H1 (cell line): ENCODE measurements at regions not wholly inside any gene's neighbourhood (a gene's known extent, or its start where the extent isn't known, plus 50 kb on each side); places are given as distances from the start of the nearest gene placed in this dataset.

Source experiments
- CTCF ChIA-PET: fragments of 300-600 bp; sonication (Branson Sonifier 250); formaldehyde crosslinking; loops from one replicate; lab custom pipeline; 2021; ENCODE audit not compliant: partially characterized antibody; lab: Charles Lee
- POLR2A ChIA-PET: fragments of 300-600 bp; sonication (Branson Sonifier 250); formaldehyde crosslinking; loops from one replicate; lab custom pipeline; 2021; ENCODE audit warnings: inconsistent platforms; ENCODE audit not compliant: partially characterized antibody; lab: Charles Lee
- DNase-seq, 2 experiments: peaks; one replicate each; pipeline versions ENCODE4 v3.0.0 to v3.0.0-alpha.2; 2010 to 2022; ENCODE audit warnings: low spot score in 2 of 2, low read depth in 1 of 2, mixed read lengths in 1 of 2
- FAIRE-seq: peaks from 2 replicates; lab custom pipeline; 2011; peaks lifted over from hg19 to GRCh38; lab: Jason Lieb, UNC
- H2AFZ ChIP-seq: 2 replicates; pipeline ENCODE4 v1.8.1; 2012; ENCODE audit warnings: low read length, inconsistent platforms
- H2AK5ac ChIP-seq: 2 replicates; pipeline ENCODE4 v1.6.1; 2013; ENCODE audit warnings: low read depth, low read length
- H2BK120ac ChIP-seq: replicated peaks from 2 replicates; pipeline ENCODE3; 2013; ENCODE audit warnings: low read depth, low read length, inconsistent platforms
- H2BK12ac ChIP-seq: 2 replicates; pipeline ENCODE4 v1.6.1; 2013; ENCODE audit warnings: low read depth, low read length
- H2BK15ac ChIP-seq: 2 replicates; pipeline ENCODE4 v1.6.1; 2013; ENCODE audit warnings: low read length
- H2BK20ac ChIP-seq: 2 replicates; pipeline ENCODE4 v1.6.1; 2013; ENCODE audit warnings: low read length
- H2BK5ac ChIP-seq: 2 replicates; pipeline ENCODE4 v1.6.1; 2013; ENCODE audit warnings: low read depth, low read length
- H3K14ac ChIP-seq: 2 replicates; pipeline ENCODE4 v1.6.1; 2013; ENCODE audit warnings: inconsistent platforms; ENCODE audit not compliant: insufficient read length
- H3K18ac ChIP-seq: 2 replicates; pipeline ENCODE4 v1.6.1; 2013; ENCODE audit warnings: low read length; ENCODE audit errors: extremely low read depth
- H3K23ac ChIP-seq: 2 replicates; pipeline ENCODE4 v1.6.1; 2013; ENCODE audit warnings: inconsistent platforms; ENCODE audit not compliant: insufficient read length
- H3K23me2 ChIP-seq: 2 replicates; pipeline ENCODE4 v1.6.1; 2013; ENCODE audit warnings: low read depth, low read length
- H3K27ac ChIP-seq: 2 replicates; pipeline ENCODE4 v1.6.1; 2011; ENCODE audit warnings: low read depth, low read length, inconsistent platforms
- H3K27me3 ChIP-seq, 4 experiments: replicated peaks in 1 of 4; 1 replicate in 1 of 4; 2 replicates in 3 of 4; pipeline versions ENCODE4 v1.6.1 to v1.8.1; 2011 to 2013; ENCODE audit warnings: low read length in 3 of 4, mild to moderate bottlenecking in 3 of 4, inconsistent platforms in 2 of 4, mixed read lengths in 2 of 4, moderate library complexity in 1 of 4; ENCODE audit not compliant: control insufficient read depth in 3 of 4, insufficient read depth in 3 of 4; ENCODE audit errors: extremely low read depth in 1 of 4
- H3K36me3 ChIP-seq, 4 experiments: 2 replicates each; pipeline versions ENCODE4 v1.6.1 to v1.8.1; 2011 to 2013; ENCODE audit warnings: mild to moderate bottlenecking in 4 of 4, low read length in 3 of 4, moderate library complexity in 2 of 4, control low read depth in 1 of 4, inconsistent platforms in 1 of 4; ENCODE audit not compliant: insufficient read depth in 4 of 4, control insufficient read depth in 2 of 4
- H3K4ac ChIP-seq: replicated peaks from 2 replicates; pipeline ENCODE3; 2013; ENCODE audit warnings: low read length, low read depth, mixed read lengths, inconsistent platforms; ENCODE audit not compliant: insufficient read length
- H3K4me1 ChIP-seq, 4 experiments: replicated peaks in 1 of 4; 1 replicate in 1 of 4; 2 replicates in 3 of 4; pipeline versions ENCODE4 v1.6.1 to v1.8.1; 2011 to 2013; ENCODE audit warnings: low read length in 3 of 4, inconsistent platforms in 2 of 4, mixed read lengths in 1 of 4; ENCODE audit not compliant: insufficient read depth in 4 of 4, control insufficient read depth in 3 of 4
- H3K4me2 ChIP-seq, 2 experiments: 2 replicates each; pipeline versions ENCODE4 v1.6.1 to v1.8.1; 2011 to 2013; ENCODE audit warnings: low read depth in 2 of 2, low read length in 2 of 2, control low read depth in 1 of 2, inconsistent platforms in 1 of 2, mild to moderate bottlenecking in 1 of 2; ENCODE audit not compliant: insufficient read depth in 1 of 2
- H3K4me3 ChIP-seq, 4 experiments: fragments of 200-600, 300-600 bp in 1 of 4; sonication (generic), shearing (Covaris generic), sonication (Bioruptor Twin) in 1 of 4; 2 replicates each; pipeline versions ENCODE4 v1.5.1 to v1.8.1; 2011 to 2016; ENCODE audit warnings: low read length in 4 of 4, low read depth in 3 of 4, control low read depth in 2 of 4, inconsistent platforms in 2 of 4, mild to moderate bottlenecking in 2 of 4, mixed read lengths in 1 of 4, moderate library complexity in 1 of 4; ENCODE audit not compliant: insufficient read depth in 2 of 4; ENCODE audit errors: extremely low read depth in 1 of 4
- H3K56ac ChIP-seq: replicated peaks from 2 replicates; pipeline ENCODE3; 2013; ENCODE audit warnings: low read depth, mild to moderate bottlenecking, mixed read lengths, low read length, inconsistent platforms; ENCODE audit not compliant: insufficient read length
- H3K79me1 ChIP-seq: 2 replicates; pipeline ENCODE4 v1.6.1; 2013; ENCODE audit warnings: low read depth, low read length, control low read depth
- H3K79me2 ChIP-seq, 2 experiments: 2 replicates each; pipeline versions ENCODE4 v1.6.1 to v1.8.1; 2012 to 2013; ENCODE audit warnings: low read length in 2 of 2, mild to moderate bottlenecking in 2 of 2, inconsistent platforms in 1 of 2; ENCODE audit not compliant: insufficient read depth in 2 of 2, control insufficient read depth in 1 of 2
- H3K9ac ChIP-seq, 4 experiments: replicated peaks in 1 of 4; 1 replicate in 1 of 4; 2 replicates in 3 of 4; pipeline versions ENCODE4 v1.6.1 to v1.8.1; 2011 to 2013; ENCODE audit warnings: low read depth in 3 of 4, low read length in 3 of 4, control low read depth in 2 of 4, mild to moderate bottlenecking in 2 of 4, moderate library complexity in 2 of 4, inconsistent platforms in 1 of 4; ENCODE audit errors: extremely low read depth in 1 of 4
- H3K9me3 ChIP-seq, 2 experiments: 2 replicates each; pipeline versions ENCODE4 v1.6.1 to v1.8.1; 2012 to 2013; ENCODE audit warnings: mild to moderate bottlenecking in 2 of 2, moderate library complexity in 2 of 2, control low read depth in 1 of 2, inconsistent platforms in 1 of 2, low read depth in 1 of 2, low read length in 1 of 2, mixed read lengths in 1 of 2; ENCODE audit not compliant: insufficient read depth in 2 of 2
- H4K20me1 ChIP-seq, 2 experiments: replicated peaks in 1 of 2; 2 replicates each; pipeline versions ENCODE3 to v1.8.1; 2011 to 2013; ENCODE audit warnings: inconsistent platforms in 2 of 2, low read length in 2 of 2, mild to moderate bottlenecking in 1 of 2; ENCODE audit not compliant: insufficient read depth in 2 of 2, control insufficient read depth in 1 of 2
- H4K5ac ChIP-seq: 2 replicates; pipeline ENCODE4 v1.6.1; 2013; ENCODE audit warnings: low read length, low read depth, mixed read lengths, inconsistent platforms; ENCODE audit not compliant: insufficient read length
- H4K8ac ChIP-seq: 2 replicates; pipeline ENCODE4 v1.8.0; 2013; ENCODE audit warnings: mild to moderate bottlenecking, moderate library complexity, low read length, inconsistent platforms; ENCODE audit not compliant: insufficient read depth; ENCODE audit errors: extremely low read depth
- H4K91ac ChIP-seq: replicated peaks from 2 replicates; pipeline ENCODE3; 2013; ENCODE audit warnings: low read length, mixed read lengths, inconsistent platforms; ENCODE audit not compliant: insufficient read length
- BACH1 ChIP-seq: IDR thresholded peaks from 2 replicates; pipeline ENCODE4 v1.6.1; 2012; ENCODE audit warnings: low read length, improper control_type of control experiment
- BCL11A ChIP-seq, 2 experiments: IDR thresholded peaks; one replicate each; pipeline ENCODE4 v1.6.1; 2011; ENCODE audit warnings: low read depth in 2 of 2, low read length in 2 of 2, mild to moderate bottlenecking in 2 of 2
- CREB1 ChIP-seq: IDR thresholded peaks from 2 replicates; pipeline ENCODE4 v1.6.1; 2012; ENCODE audit warnings: inconsistent platforms
- EZH2 ChIP-seq: fragments of 200-600 bp; sonication (generic); IDR thresholded peaks from 2 replicates; pipeline ENCODE4 v1.7.1; 2012; ENCODE audit warnings: low read depth, mild to moderate bottlenecking, moderate library complexity, low read length, inconsistent platforms; ENCODE audit not compliant: severe bottlenecking
- HDAC2 ChIP-seq, 2 experiments: fragments of 300-600 bp in 1 of 2; sonication (generic) in 1 of 2; IDR thresholded peaks; 2 replicates each; pipeline ENCODE4 v1.6.1; 2011 to 2012; ENCODE audit warnings: low read depth in 2 of 2, low read length in 2 of 2, mild to moderate bottlenecking in 2 of 2, moderate library complexity in 2 of 2, borderline replicate concordance in 1 of 2, inconsistent platforms in 1 of 2
- JUND ChIP-seq: IDR thresholded peaks from 2 replicates; pipeline ENCODE4 v1.6.1; 2011; ENCODE audit warnings: mild to moderate bottlenecking, improper control_type of control experiment, low read length
- KDM4A ChIP-seq: IDR thresholded peaks from one replicate; pipeline ENCODE4 v1.7.1; 2012; ENCODE audit warnings: low read depth, mild to moderate bottlenecking, moderate library complexity, low read length, inconsistent platforms; ENCODE audit not compliant: severe bottlenecking
- NRF1 ChIP-seq: IDR thresholded peaks from 2 replicates; pipeline ENCODE4 v1.6.1; 2011; ENCODE audit warnings: mild to moderate bottlenecking, low read depth, low read length, improper control_type of control experiment
- PHF8 ChIP-seq: fragments of 200-600 bp; sonication (generic); conservative IDR thresholded peaks from 2 replicates; pipeline ENCODE4 v1.7.1; 2012; ENCODE audit warnings: low read depth, mild to moderate bottlenecking, inconsistent platforms, low read length, moderate library complexity
- SIX5 ChIP-seq: IDR thresholded peaks from 2 replicates; pipeline ENCODE4 v1.6.1; 2011; ENCODE audit warnings: mild to moderate bottlenecking, low read depth, low read length
- SP4 ChIP-seq: IDR thresholded peaks from 2 replicates; pipeline ENCODE4 v1.6.1; 2012; ENCODE audit warnings: low read length, inconsistent platforms
- SUZ12 ChIP-seq: fragments of 200-600 bp; sonication (generic); IDR thresholded peaks from 2 replicates; pipeline ENCODE4 v1.6.1; 2012; ENCODE audit warnings: mild to moderate bottlenecking, inconsistent platforms, low read length, moderate library complexity, mixed read lengths
- TAF7 ChIP-seq: optimal IDR thresholded peaks from 2 replicates; pipeline ENCODE3; 2011; ENCODE audit warnings: low read depth, mild to moderate bottlenecking, inconsistent platforms, low read length, moderate library complexity, borderline replicate concordance
- WGBS, 2 experiments: shearing (Covaris generic) in 1 of 2; methylation state at CpG; one replicate each; pipeline versions ENCODE4 v1.1.6 to v1.1.7; 2013 to 2015; ENCODE audit warnings: low lambda C conversion rate in 2 of 2, mixed read lengths in 2 of 2, inconsistent platforms in 1 of 2, low coverage in 1 of 2, missing lambda C conversion rate in 1 of 2; ENCODE audit not compliant: insufficient replicate concordance in 2 of 2, insufficient coverage in 1 of 2, insufficient read length in 1 of 2; ENCODE audit errors: extremely low coverage in 1 of 2, missing lambda C conversion rate in 1 of 2; 5-methylcytosine and 5-hydroxymethylcytosine counted together
- TF ChIP-seq, protein P1 (sequence below): IDR thresholded peaks from 2 replicates; pipeline ENCODE4 v1.6.1; 2012; ENCODE audit warnings: low read length, inconsistent platforms

DNA sequence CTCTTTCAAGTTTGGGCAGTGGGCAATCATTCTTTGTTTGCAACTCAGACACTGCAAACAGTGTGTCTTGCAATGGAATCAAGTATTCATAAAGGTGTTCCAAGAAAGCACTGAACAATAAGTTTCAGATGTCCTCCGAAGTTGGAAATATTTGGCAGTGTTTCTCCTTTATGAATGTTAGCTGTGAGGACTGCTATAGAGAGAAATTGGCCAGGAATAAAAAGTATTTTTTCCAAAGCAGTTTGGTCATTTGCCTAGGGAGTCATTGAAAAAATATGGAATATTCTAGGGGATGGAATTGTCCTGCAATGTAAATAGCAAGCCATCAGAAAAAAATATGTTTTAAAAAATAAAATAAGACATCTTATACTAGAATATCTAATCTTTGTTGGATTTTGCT is 688.6 kb upstream of the SEMA6A start:
- no peak overlapping the region for H4K91ac ChIP-seq
- H2AFZ ChIP-seq: no peak overlapping the region
- no peaks in the 10 kb centered on the region for H3K36me3 ChIP-seq
- no peak overlapping the region for H3K9ac ChIP-seq
- no peak overlapping the region for H3K18ac ChIP-seq
- no peak for FAIRE-seq
- no peak overlapping the region for H3K4me2 ChIP-seq
- no peak overlapping the region for H2BK15ac ChIP-seq
- H3K9me3 ChIP-seq: peaks cover 4 to 8% of the 10 kb centered on the region in 2 experiments; a peak in 2 of 4 replicates
- H3K4me1 ChIP-seq: no peaks in the 10 kb centered on the region
- no peak overlapping the region for H3K4me3 ChIP-seq
- no peaks in the 10 kb centered on the region for H3K27me3 ChIP-seq
- POLR2A ChIA-PET: no interaction called here
- no peak overlapping the region for H2BK20ac ChIP-seq
- H3K56ac ChIP-seq: no peak overlapping the region
- no peak overlapping the region for H4K8ac ChIP-seq
- H3K79me2 ChIP-seq: no peaks in the 10 kb centered on the region
- no peak overlapping the region for H3K27ac ChIP-seq
- no peak overlapping the region for H4K5ac ChIP-seq
- WGBS, 2 experiments: 95% methylated on average over 1 of the region's 1 CpG; no CpG with 5 or more reads in 1 of the 2 experiments
- no peak overlapping the region for H2BK120ac ChIP-seq
- no peak overlapping the region for H2BK12ac ChIP-seq
- no peaks in the 10 kb centered on the region for H3K23me2 ChIP-seq
- no peak overlapping the region for H3K4ac ChIP-seq
- no peaks in the 10 kb centered on the region for H3K79me1 ChIP-seq
- no peak overlapping the region for H2BK5ac ChIP-seq
- no peak overlapping the region for H3K14ac ChIP-seq
- CTCF ChIA-PET: interaction anchor here (0.6 kb wide), 1 partner anchor 212 kb away, joined by 3 read pairs; no protein-coding TSS in a partner anchor
- H4K20me1 ChIP-seq: no peaks in the 10 kb centered on the region
- no peak overlapping the region for H2AK5ac ChIP-seq
- DNase-seq: no peak
- H3K23ac ChIP-seq: no peak overlapping the region
- TF ChIP-seq KDM4A (no peak), CREB1 (no peak), EZH2 (no peak), SUZ12 (no peak), HDAC2 (IDR thresholded peaks at IDR 0.05; ENCODE audit: borderline replicate concordance in 1 of 2, low read depth in 2 of 2, low read length in 2 of 2) (no peak), JUND (no peak), NRF1 (no peak), SIX5 (no peak), PHF8 (no peak), TAF7 (no peak), BACH1 (no peak), SP4 (no peak), BCL11A (IDR thresholded peaks at IDR 0.05; ENCODE audit: low read depth in 2 of 2, low read length in 2 of 2) (no peak)
- TF ChIP-seq, protein P1, sequence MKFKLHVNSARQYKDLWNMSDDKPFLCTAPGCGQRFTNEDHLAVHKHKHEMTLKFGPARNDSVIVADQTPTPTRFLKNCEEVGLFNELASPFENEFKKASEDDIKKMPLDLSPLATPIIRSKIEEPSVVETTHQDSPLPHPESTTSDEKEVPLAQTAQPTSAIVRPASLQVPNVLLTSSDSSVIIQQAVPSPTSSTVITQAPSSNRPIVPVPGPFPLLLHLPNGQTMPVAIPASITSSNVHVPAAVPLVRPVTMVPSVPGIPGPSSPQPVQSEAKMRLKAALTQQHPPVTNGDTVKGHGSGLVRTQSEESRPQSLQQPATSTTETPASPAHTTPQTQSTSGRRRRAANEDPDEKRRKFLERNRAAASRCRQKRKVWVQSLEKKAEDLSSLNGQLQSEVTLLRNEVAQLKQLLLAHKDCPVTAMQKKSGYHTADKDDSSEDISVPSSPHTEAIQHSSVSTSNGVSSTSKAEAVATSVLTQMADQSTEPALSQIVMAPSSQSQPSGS: no peak
